C4-2B (cell line): ENCODE measurements at regions not wholly inside any gene's neighbourhood (a gene's known extent, or its start where the extent isn't known, plus 50 kb on each side); places are given as distances from the start of the nearest gene placed in this dataset.

Experiments
- CTCF ChIP-seq: fragments of 450-650 bp; conservative IDR thresholded peaks from 2 replicates; pipeline ENCODE4 v1.5.1; 2017; ENCODE audit warnings: mild to moderate bottlenecking
- ZFX ChIP-seq: fragments of 450-650 bp; IDR thresholded peaks from 2 replicates; pipeline ENCODE4 v1.6.1; 2017

- TF ChIP-seq CTCF (no peak), ZFX (no peak)
Measured at GRCh38 chr7:46201961-46202360, 280.9 kb upstream of the IGFBP3 start.
